ENCODE measurements at regions not wholly inside any gene's neighbourhood (a gene's known extent, or its start where the extent isn't known, plus 50 kb on each side); places are given as distances from the start of the nearest gene placed in this dataset.

DNA sequence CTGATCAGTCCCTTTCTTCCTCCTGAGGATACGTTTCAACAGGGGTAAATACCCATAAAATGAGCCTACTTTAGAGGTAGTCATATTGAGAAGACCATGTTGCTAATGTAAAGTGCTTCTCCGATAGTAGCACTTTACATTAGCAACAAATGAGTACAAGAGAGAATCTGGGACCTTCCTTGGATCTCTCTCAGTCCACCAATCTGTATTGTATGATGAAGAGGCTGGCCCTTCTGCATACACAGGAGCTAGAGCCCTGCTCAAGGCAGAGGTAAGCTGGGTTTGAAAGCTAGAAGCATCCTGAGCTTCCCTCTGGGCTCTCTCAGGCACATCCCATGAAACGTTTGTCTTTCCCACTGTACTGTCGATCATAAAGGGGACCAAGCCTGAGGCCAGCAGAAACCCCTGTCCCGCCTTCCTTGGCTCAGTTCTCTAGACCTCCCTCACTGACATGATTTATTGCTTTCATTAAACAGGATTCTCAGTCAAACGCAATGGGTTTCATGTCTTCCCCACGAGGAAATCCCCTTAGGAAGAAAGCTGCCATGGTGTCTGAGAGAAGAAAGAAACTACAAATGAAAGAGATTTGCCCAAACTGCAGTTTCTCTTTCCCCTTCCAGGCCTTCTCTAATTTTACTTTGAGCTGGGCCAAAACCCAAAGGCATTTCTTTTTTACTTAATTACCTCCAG lies 62.8 kb upstream of the BCAR3 start:
- DNase-seq, result no peak

DNA sequence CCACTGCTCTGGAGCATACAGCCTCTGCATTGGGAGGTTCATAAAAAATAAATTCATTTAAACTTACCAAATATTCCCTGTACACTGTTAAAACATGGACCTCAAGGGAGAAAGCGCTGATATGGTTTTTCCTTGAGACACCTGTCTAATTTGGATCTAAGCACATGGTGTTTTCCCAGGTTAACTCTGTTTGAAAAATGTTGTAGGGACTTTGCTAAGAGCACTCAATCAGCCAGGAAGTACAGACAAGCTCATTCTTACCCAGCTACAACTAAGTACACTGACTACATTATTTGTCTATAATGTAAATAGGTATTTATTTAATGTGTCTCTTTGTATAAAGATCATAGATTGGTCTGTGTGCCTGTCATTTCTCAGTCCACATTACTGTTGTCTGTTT lies 61.8 kb upstream of the BCAR3 start:
- no peak for DNase-seq

DNA sequence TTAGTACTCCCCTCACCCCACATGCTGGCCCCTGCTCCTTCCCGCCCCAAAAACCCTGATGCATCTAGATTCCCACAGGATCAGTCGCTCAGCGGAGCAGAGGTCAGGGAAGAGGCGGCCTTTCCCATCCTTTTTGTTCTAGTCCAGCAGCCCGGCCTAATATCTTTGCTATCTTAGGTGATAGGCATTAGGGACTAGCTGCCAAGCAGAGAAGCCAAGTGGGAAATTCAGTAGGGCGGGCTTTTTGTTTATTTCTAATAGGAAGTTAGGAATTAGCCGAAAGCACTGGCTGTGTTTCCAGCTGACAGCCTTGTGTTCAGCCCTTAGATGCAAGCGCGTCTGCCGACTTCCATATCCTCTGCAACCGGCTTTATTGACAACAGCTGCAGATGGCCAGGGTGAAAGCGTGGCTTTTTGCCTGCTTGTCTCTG lies 59.0 kb upstream of the BCAR3 start:
- DNase-seq, result no peak

DNA sequence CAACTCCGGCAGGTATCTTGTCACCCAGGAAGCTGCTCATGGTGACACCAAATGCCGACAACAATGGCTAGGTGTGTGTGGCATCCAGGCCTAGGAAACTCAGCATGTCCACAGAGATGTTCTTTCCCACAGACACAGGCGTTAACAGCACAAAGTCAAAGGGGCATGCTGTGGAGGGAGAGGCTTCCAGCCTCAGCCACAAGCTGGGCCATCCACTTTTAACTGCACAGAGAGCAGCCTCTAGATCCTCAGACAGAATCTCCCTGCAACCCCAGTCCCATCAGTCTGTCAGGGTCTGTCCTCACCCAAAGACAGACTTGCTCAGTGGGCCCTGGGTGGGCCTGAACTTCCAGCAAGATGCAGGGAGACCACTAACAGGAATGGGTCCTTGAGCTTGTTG lies 58.5 kb upstream of the BCAR3 start:
- no peak for DNase-seq

DNA sequence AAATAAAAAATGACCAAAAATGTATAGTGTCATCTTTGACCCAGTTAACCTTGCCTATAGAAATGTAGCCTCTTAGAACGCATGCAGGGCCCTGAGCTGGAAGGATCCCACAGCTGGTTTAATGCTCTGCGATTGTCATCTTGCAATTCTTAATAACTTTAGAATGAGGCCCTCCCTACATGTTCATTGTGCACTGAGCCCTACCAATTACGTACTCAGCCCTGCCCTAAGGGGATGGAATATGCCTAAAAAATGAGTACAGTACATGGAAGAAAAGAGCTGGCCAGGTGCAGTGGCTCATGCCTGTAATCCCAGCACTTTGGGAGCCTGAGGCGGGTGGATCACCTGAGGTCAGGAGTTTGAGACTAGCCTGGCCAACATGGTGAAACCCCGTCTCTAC lies 57.8 kb upstream of the BCAR3 start:
- no peak for DNase-seq

DNA sequence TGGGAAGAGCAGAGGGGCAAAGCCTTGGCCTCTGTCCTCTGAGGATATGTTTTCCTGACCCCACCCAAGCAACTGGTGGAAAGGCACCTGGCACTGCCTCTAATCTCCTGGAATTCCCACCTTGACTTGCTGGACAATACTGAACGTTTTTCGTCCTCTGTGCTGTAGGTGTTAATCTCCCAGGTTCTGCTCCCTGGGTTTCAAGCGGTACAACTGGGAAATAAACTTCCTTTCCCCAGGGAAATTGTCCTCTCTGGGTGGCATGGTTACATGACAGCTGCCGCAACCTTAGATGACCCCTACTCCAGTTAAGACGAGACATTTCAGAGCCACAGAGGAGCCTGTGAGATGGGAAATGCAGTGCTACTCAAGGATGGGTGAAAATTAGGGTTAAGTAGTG lies 57.3 kb upstream of the BCAR3 start:
- no peak for DNase-seq

DNA sequence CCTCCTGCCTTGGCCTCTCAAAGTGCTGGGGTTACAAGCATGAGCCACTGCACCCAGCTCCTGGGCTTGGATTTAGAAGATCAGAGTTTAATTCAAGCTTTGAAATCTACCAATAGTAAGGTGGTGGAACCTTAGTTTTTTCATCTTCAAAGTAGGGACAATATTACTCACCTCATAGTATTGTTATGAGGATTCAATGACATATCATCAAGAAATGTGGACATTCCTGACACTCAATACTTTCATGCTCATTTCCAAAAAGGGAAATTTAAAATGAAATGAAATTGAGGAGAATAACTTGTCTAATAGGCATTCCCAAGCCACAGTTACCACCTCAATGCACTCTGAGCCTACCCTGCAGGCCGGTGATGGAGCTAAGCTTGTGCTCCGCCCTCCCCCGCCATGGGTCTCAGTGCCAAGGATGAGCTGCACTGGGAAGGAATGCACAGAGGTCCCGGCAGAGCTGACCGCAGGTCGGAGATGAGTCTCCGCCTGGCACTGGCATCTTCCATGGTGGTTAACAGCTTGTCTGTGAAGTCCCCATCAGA lies 56.5 kb upstream of the BCAR3 start:
- no peak for DNase-seq

DNA sequence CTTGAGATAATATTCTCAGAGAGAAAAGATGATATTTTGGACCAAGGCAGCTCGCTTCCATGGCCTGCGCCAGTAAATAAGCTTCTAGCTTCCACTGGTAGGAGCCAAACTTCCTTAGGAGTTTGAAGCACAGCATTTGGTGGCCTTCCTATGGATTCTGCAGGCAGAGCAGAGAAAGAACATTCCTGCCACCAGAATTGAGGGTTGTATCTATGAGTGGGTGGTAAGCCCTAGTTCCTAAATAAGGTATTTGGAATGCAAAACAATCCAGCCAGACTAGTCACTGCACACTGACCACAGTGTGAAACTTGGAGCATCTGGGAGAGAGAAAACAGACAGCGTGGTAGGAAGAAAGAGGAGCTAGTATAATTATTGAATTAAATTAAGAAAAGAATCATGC lies 54.1 kb upstream of the BCAR3 start:
- DNase-seq, result no peak

DNA sequence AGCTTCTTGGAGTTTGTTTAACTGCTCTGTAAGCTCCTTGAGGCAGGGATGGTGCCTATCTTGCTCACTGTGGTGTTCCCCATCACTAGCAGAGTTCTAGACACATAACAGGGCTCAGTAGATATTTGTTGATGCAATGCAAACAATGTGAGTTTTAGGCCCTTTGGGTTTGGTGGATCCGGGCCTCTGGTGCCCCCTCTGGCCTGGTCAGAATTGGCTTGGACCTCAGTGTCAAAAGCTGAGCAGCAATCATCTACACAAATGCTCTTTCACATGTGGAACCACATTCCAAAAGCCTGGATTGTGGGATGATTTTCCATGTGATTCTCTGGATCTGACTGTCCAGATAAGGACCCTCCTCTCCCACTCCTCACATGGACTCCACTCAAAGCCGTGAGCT lies 53.4 kb upstream of the BCAR3 start:
- no peak for DNase-seq

DNA sequence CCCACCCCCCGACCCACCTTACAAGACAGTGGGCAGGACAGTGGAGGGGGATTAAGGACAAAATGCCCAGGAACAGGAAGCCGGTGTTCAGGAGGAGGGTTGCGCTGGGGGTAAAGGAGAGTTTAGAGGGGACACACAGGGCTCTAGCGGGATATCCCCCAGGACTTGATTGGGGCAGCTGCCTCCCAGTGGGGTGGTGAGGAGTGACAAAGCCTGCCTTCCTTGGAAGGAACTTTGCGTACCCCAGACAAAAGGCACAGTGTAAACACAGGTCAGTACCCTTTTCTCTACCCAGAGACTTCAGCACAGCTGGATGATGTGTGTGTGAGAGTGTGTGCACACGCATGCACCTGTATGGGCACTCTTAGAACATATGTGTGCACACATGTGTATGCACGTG lies 51.7 kb upstream of the BCAR3 start:
- no peak for DNase-seq

DNA sequence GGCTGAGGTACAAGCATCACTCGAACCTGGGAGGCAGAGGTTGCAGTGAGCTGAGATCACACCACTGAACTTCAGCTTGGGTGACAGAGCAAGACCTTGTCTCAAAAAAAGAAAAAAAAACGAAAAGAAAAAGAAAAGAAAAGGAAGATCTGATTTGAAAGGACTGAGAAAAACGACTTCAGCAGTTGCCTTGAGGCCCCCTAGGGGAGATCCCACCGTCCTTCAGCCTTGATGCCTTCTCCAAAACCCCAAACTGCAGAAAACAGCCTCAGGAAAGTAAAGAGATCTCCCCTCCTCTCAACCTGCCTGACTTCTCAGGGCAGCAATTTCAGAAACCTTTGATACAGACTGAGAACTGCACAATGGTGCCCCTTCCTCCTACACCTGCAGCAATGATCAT lies 50.9 kb upstream of the BCAR3 start:
- DNase-seq, result no peak
